ENCODE measurements at regions not wholly inside any gene's neighbourhood (a gene's known extent, or its start where the extent isn't known, plus 50 kb on each side); places are given as distances from the start of the nearest gene placed in this dataset.

DNA sequence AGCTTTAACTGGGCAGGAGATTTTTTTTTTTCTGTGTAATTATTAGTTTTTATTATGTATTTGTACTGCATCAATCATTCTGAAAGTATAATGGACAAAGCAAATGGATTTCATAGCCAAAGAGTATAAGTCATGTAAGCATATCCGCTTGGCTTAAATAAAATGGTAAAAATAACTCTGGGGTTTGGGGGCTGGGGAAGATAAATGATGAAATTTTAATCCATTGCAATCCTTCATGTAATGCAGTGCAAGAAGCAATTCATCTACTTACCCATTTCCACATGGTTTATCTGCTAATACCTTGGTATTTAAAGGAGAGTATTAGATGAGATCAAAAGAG, 781.4 kb downstream of the QKI start:
- no peak for DNase-seq (ENCODE audit: low read depth in 4 of 4, low spot score in 3 of 4)

DNA sequence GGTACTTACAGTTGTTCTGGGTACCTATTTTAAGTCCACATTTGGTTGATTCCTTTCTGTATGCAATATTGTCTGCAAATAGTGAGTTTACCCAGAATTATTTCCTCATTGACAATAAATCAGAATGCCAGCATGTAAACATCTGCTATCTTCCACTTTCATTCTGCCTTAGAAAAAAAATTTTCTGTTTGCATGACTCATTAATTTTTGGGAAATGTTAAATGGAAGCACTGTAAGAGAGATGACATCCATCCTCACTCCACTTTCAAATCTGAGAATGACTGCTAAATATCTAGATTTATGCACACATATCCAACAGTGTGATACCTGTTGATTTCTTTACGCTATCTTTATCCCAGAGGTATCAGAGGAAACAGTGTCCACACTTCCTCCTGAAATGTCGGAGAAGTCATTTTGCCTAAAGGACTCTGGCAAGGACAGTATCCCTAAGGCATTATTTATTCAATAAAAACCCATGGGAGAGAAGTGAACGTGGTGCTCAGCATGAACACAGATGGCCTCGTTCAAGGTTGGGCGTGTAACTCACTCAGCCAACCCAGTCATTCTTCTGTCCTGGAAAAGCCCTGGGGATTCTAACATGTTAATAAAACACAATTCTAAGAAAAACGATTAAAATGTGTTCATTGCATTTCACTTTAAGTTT, 780.9 kb downstream of the QKI start:
- no peak for DNase-seq (ENCODE audit: low read depth in 4 of 4, low spot score in 3 of 4)

DNA sequence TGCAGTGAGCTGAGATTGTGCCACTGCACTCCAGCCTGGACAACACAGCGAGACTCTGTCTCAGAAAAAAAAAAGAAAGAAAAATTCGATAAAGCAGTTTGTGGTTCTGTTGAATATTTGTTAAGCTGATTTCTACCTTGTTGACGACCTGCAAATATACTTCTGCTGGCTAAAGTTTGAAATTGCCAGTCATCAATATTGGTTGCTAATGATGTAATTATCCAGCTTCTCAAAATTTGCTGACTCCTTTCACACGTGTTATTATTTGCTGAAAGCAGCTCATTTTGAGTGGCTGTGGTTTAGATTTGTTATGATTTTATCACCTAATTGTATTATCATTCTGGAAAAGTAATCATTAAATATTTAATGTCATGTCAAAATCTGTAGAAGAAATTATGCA, 774.3 kb downstream of the QKI start:
- DNase-seq (ENCODE audit: low read depth in 4 of 4, low spot score in 3 of 4): no peak

DNA sequence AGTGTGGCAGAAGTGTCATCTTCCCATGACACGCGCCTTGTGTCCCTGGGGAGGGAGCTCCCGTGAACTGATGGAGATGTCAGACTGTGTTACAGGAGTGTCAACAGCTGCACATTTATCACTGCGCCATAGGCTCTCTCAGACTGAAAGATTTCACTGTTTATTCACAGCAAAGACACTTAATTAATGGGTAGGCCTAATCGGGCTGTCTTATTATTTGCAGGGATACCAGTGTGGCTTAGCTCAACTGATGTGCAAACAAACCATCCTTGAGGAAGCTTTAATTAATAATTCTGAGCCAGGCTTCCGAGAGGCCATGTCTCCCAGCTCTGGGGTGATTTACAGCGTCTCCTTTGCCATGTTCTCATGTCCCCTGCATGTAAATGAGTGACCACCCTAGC, 771.0 kb downstream of the QKI start:
- no peak for DNase-seq (ENCODE audit: low read depth in 4 of 4, low spot score in 3 of 4)

GRCh38 chr6:164184410-164184809, 769.9 kb downstream of the QKI start:
- DNase-seq (ENCODE audit: low read depth in 4 of 4, low spot score in 3 of 4): no peak

- DNase-seq (ENCODE audit: low read depth in 4 of 4, low spot score in 3 of 4): no peak
These were observed 769.1 kb downstream of the QKI start for GRCh38 chr6:164183556-164184123.

DNA sequence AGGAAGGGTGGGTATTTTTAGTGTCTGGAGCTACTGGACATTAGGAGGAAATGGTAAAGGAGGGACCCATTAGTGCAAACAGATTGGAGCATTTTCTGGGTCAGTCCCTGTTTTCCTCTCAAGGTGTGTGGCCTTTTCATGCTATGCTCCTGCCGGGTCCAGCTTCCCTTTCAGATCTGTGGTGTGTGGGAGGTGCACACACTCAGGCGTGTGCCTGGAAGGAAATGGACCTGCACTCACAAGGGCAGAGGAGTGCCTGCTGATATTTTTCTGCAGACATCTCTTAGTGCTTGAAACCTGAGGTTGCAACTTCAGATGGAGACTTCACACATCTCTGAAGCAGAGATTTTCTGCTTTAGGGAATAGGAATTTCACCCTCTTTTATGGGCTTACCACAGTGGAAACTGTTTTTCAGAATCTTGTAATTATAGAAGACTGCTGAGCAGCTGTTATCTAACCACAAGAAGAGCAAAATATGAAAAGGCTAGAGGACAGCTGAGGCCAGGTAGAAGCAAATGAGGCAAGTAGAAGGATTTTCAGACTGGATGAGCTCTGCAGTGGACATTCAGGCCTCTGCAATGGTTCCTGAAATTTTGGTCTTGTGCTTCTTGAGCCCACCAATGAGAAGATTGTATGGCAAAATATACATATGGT, 764.3 kb downstream of the QKI start:
- DNase-seq (ENCODE audit: low read depth in 4 of 4, low spot score in 3 of 4): peak in 1 of 4 donors; percentile 10

DNA sequence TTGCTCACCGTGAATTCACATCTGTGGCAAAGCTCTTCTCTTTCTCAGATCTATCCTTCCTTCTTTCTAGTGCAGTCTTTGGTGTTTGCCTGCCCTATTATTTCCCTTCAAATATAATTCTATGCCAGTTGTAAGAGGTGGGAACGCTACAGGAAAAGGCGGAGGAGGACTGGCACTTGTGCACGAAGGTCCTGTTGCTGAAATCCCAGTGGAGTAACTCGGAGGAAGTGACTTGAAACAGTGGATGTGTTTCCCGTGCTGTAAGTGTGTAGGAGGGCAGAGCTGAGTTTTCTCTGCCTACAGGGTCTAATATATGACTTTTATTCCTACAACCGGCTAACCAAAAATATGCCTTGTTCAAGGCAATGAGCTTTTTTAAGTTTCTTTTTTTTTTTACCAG, 754.8 kb downstream of the QKI start:
- DNase-seq (ENCODE audit: low read depth in 4 of 4, low spot score in 3 of 4): no peak

DNA sequence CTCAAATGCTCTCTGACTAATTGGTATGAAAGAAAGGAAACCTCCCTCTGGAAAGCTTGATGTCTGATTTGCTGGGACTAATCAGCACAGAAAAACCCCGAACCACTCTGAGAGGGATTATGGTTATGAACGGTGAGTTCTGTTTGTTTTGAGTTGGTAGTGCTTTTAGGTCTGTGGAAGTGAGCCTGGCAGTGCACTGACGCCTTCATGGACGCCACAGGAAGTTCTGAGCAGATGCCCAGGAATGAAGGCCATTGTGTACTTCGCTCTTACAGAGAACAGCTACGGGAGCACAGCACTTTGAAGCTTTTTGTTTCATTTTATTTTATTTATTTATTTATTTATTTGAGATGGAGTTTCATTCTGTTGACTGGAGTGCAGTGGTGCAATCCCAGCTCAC, 754.1 kb downstream of the QKI start:
- no peak for DNase-seq (ENCODE audit: low read depth in 4 of 4, low spot score in 3 of 4)

- no peak for DNase-seq (ENCODE audit: low read depth in 4 of 4, low spot score in 3 of 4)
These were observed 753.4 kb downstream of the QKI start for GRCh38 chr6:164167873-164168405.

- DNase-seq (ENCODE audit: low read depth in 4 of 4, low spot score in 3 of 4): no peak
These were observed 752.5 kb downstream of the QKI start for GRCh38 chr6:164166996-164167395.

GRCh38 chr6:164166515-164166914, 752.0 kb downstream of the QKI start:
- DNase-seq (ENCODE audit: low read depth in 4 of 4, low spot score in 3 of 4): no peak

DNA sequence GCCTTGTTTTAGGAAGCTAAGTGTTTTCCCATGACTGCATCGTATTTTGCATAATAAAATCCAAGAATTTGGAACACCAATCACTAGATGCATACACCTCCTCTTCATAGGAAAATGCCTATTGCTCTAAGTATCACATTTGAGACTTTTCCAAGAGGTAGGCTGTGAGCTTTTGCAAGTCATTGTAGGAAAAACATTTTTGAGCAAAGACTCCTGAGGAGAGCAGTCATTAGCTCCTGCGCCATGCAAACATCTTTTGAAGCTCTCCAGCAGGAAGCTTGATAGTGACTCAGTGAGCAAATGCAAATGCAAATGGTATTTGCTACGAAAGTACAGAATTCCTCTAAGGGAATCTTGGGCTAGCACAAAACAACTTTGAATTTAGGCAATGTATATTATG, 750.4 kb downstream of the QKI start:
- no peak for DNase-seq (ENCODE audit: low read depth in 4 of 4, low spot score in 3 of 4)

- DNase-seq (ENCODE audit: low read depth in 4 of 4, low spot score in 3 of 4): no peak
These were observed 748.7 kb downstream of the QKI start for GRCh38 chr6:164163239-164163638.

DNA sequence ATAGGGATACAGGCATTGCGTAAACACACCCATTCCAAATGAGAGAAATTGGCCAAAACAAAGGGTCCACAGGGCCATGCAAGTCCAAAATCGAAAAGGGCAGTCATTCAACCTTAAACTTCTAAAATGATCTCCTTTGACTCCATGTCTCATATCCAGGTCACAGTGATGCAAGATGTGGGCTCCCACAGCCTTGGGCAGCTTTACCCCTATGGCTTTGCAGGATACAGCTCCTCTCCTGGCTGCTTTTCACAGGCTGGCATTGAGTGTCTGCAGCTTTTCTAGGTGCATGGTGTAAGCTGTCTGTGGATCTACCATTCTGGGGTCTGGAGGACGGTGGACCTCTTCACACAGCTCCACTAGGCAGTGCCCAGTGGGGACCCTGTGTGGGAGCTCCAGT, 744.5 kb downstream of the QKI start:
- no peak for DNase-seq (ENCODE audit: low read depth in 4 of 4, low spot score in 3 of 4)

DNA sequence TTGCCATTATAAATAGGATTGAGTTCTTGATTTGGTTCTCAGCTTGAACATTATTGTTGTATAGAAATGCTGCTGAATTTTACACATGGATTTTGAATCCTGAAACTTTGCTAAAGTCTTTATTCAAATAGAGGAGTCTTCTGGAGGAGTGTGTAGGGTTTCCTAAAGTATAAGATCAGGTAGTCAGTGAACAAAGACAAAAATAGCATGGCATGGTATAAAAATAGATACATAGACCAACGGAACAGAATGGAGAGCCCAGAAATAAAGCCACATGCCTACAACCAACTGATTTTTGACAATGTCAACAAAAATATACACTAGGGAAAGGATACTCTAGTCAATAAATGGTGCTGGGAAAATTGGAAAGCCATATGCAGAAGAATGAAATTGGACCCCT, 740.1 kb downstream of the QKI start:
- DNase-seq (ENCODE audit: low read depth in 4 of 4, low spot score in 3 of 4): no peak

- DNase-seq (ENCODE audit: low read depth in 4 of 4, low spot score in 3 of 4): no peak
These were observed 738.1 kb downstream of the QKI start for GRCh38 chr6:164152611-164153010.

- DNase-seq (ENCODE audit: low read depth in 4 of 4, low spot score in 3 of 4): no peak
These were observed 736.9 kb downstream of the QKI start for GRCh38 chr6:164151161-164152120.

- DNase-seq (ENCODE audit: low read depth in 4 of 4, low spot score in 3 of 4): no peak
These were observed 735.7 kb downstream of the QKI start for GRCh38 chr6:164150232-164150631.

- DNase-seq (ENCODE audit: low read depth in 4 of 4, low spot score in 3 of 4): no peak
These were observed 734.3 kb downstream of the QKI start for GRCh38 chr6:164148788-164149187.

GRCh38 chr6:164144316-164144715, 729.8 kb downstream of the QKI start:
- DNase-seq (ENCODE audit: low read depth in 4 of 4, low spot score in 3 of 4): no peak
